Right lobe of liver (tissue), 6 donors: ENCODE measurements at regions not wholly inside any gene's neighbourhood (a gene's known extent, or its start where the extent isn't known, plus 50 kb on each side); places are given as distances from the start of the nearest gene placed in this dataset.

Experiments
- ATAC-seq, 4 donors: fragments of 200-7000 bp; cut with Tn5 transposase; one replicate each; pipeline ENCODE4 v1.9.1; 2020; ENCODE audit warnings: mild to moderate bottlenecking in 4 of 4, moderate library complexity in 4 of 4
- DNase-seq, 3 donors: peaks; one replicate each; pipeline ENCODE4 v3.0.0-alpha.2; 2020
- H3K27ac ChIP-seq, 3 donors: fragments of 200-600 bp; one replicate each; pipeline ENCODE4 v1.8.0; 2022
- H3K27me3 ChIP-seq, 2 donors: fragments of 200-600 bp; one replicate each; pipeline ENCODE4 v1.8.0; 2022
- H3K36me3 ChIP-seq, 4 donors: fragments of 200-600 bp; sonication (generic) in 1 of 4; one replicate each; pipeline versions ENCODE4 v1.5.1 to v1.8.0; 2017 to 2022; ENCODE audit warnings: control low read depth in 1 of 4
- H3K4me1 ChIP-seq, 4 donors: fragments of 200-600 bp; sonication (generic) in 1 of 4; one replicate each; pipeline versions ENCODE4 v1.5.1 to v1.8.0; 2017 to 2022; ENCODE audit warnings: control low read depth in 1 of 4
- H3K4me3 ChIP-seq, 3 donors: fragments of 200-600 bp; one replicate each; pipeline ENCODE4 v1.8.0; 2022
- H3K9me3 ChIP-seq, 4 donors: fragments of 200-600 bp; sonication (generic) in 1 of 4; one replicate each; pipeline versions ENCODE4 v1.5.1 to v1.8.0; 2017 to 2022; ENCODE audit warnings: control low read depth in 1 of 4
- POLR2A ChIP-seq: fragments of 450-650 bp; IDR thresholded peaks from one replicate; pipeline ENCODE4 v1.6.1; 2017; ENCODE audit warnings: antibody characterized with exemption, mild to moderate bottlenecking
- WGBS: methylation state at CpG from one replicate; pipeline ENCODE4 v1.1.6; 2018; ENCODE audit warnings: low coverage, low lambda C conversion rate; ENCODE audit not compliant: insufficient coverage; ENCODE audit errors: missing lambda C conversion rate; 5-methylcytosine and 5-hydroxymethylcytosine counted together
- intact Hi-C, 2 donors: fragments of 100-400 bp; cut with DNase I; formaldehyde crosslinking; loops; one replicate each; pipeline versions ENCODE4 v1.11.2 to v1.14.1; 2022
- TF ChIP-seq, protein P1 (sequence below), 4 donors: fragments of 200-600 bp in 3 of 4; fragments of 450-650 bp in 1 of 4; IDR thresholded peaks; one replicate each; pipeline versions ENCODE4 v1.5.1 to v1.8.0; 2016 to 2022; ENCODE audit warnings: antibody characterized with exemption in 4 of 4, mild to moderate bottlenecking in 2 of 4
- donor health status: DM: no; HTN: yes; CAD: no.
- donor health status: DM: no; HTN: no; CAD: no.
- donor health status: DM: no; HTN: no; CAD: no.
- donor health status: DM: no; HTN: yes; CAD: no.
- donor health status: DM: no; HTN: yes; CAD: no.

DNA sequence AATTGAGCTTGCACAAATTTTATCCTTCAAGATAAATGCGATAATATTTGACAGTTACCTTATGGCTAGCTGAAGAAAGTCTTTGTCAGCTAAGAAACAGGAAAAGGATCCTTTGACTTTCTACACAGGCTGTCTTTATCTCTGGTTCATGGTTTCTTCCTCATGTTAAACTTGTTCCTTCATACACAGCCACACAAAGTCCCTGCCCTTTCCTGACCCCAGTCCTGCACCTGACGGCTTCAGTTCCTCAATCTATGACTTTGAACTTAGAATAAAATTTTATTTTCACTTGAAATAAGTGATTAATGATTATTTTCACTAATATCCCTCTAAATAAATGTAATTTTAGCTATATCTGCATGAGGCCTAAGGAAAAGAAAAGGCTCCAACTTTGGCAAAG is 77.8 kb upstream of the PRSS1 start:
- intact Hi-C loops: no loop called here
- WGBS: 44% methylated on average over 2 of the region's 2 CpGs
- TF ChIP-seq, protein P1, sequence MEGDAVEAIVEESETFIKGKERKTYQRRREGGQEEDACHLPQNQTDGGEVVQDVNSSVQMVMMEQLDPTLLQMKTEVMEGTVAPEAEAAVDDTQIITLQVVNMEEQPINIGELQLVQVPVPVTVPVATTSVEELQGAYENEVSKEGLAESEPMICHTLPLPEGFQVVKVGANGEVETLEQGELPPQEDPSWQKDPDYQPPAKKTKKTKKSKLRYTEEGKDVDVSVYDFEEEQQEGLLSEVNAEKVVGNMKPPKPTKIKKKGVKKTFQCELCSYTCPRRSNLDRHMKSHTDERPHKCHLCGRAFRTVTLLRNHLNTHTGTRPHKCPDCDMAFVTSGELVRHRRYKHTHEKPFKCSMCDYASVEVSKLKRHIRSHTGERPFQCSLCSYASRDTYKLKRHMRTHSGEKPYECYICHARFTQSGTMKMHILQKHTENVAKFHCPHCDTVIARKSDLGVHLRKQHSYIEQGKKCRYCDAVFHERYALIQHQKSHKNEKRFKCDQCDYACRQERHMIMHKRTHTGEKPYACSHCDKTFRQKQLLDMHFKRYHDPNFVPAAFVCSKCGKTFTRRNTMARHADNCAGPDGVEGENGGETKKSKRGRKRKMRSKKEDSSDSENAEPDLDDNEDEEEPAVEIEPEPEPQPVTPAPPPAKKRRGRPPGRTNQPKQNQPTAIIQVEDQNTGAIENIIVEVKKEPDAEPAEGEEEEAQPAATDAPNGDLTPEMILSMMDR (IDR thresholded peaks at IDR 0.05): no peak
- no peak for TF ChIP-seq POLR2A

DNA sequence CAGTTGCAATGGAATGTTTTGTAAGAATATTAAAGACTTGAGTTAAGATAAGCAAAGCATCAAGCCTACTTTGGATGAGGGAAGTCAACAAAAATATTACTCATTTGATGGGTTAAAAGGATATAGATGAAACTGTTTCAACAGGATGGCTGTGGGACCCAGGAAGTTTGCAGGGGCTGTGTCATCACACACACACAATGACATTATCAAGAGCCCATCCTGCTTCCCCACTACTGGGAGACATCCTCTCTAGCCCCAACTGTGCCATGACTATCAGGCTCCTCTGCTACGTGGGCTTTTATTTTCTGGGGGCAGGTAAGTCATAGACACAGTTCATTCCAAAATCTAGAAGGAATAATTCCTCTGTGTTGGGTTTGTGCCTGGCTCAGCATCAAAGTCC is 78.8 kb upstream of the PRSS1 start:
- Histone ChIP-seq H3K9me3 (peaks cover 0 to under 1% (median 0%) of the 10 kb centered on the region in 4 donors), H3K36me3 (no peaks in the 10 kb centered on the region), H3K4me1 (no peaks in the 10 kb centered on the region), H3K27me3 (no peaks in the 10 kb centered on the region), H3K27ac (no peak overlapping the region), H3K4me3 (no peak overlapping the region)
- TF ChIP-seq, protein P1 (IDR thresholded peaks at IDR 0.05): no peak
- intact Hi-C loops: no loop called here
- no peak for DNase-seq
- ATAC-seq: no peak
- WGBS: 14% methylated on average over 1 of the region's 1 CpG

More for the DNA sequence above, 77.8 kb upstream of the PRSS1 start:
- Histone ChIP-seq H3K4me1 (no peaks in the 10 kb centered on the region), H3K36me3 (no peaks in the 10 kb centered on the region), H3K9me3 (peaks cover 0 to 6% (median 0%) of the 10 kb centered on the region in 4 donors), H3K27me3 (no peaks in the 10 kb centered on the region), H3K4me3 (no peak overlapping the region), H3K27ac (no peak overlapping the region)
- ATAC-seq: no peak
- no peak for DNase-seq

DNA sequence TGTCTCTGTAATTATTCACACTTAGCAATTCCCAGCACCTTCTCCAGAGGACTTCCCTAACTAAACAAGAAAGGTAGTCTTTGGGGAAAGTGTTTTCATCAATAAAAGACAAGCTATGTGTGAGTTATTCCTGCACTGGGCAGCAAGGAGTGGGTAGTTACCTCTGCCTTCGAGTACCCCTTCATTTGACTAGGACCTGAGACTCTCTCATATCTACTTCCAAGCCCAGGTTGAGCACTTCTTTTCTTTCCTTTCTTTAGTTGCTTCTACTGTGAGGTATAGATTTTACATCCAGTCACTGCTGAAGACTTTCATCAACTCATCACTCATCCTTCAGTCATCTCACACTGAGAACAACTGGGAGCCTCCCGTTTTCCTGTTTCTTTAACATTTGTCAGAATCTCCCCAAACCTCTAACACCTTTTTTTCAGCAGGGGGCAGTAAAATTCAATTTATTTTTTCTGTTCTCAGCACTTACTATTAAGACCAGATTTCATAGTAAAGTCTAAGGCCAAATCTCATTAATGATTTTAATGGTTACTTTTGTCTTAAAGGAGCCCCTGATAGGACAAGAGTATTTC is 80.1 kb upstream of the PRSS1 start:
- Histone ChIP-seq H3K4me3 (no peak overlapping the region), H3K4me1 (no peaks in the 10 kb centered on the region), H3K9me3 (no peaks in the 10 kb centered on the region), H3K27me3 (no peaks in the 10 kb centered on the region), H3K27ac (no peak overlapping the region), H3K36me3 (no peaks in the 10 kb centered on the region)
- 28% methylated on average over 2 of the region's 2 CpGs for WGBS
- no peak for DNase-seq
- no peak for ATAC-seq
- TF ChIP-seq POLR2A: no peak
- TF ChIP-seq, protein P1 (IDR thresholded peaks at IDR 0.05): peak; percentile 21 to 33 (median 23)
- intact Hi-C loops: no loop called here

DNA sequence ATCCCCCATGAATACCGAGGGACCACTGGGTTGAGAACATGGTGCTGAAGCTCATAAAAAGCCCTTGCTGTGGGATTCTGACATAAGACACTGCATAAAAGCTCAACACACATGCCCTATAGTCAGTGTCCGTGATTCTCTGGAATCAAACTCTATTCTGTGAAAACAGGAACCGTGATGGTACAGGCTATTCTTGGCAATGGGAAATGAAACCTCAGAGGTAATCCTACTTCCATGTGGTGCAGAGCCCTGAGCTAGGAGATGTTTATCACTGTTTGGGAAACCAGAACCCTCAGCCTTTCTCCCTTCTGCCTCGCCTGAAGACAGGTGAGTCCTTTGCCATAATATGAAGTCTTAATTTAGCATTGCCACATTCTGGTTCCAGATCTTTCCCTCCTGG is 80.8 kb upstream of the PRSS1 start:
- ATAC-seq (peak in 3 of 4 donors; percentile 17 to 39 (median 38)), DNase-seq (no peak)
- Histone ChIP-seq H3K27me3 (no peaks in the 10 kb centered on the region), H3K36me3 (no peaks in the 10 kb centered on the region), H3K4me3 (no peak overlapping the region), H3K9me3 (no peaks in the 10 kb centered on the region), H3K4me1 (no peaks in the 10 kb centered on the region), H3K27ac (no peak overlapping the region)
- 30% methylated on average over 4 of the region's 4 CpGs for whole genome bisulfite sequencing
- no peak for TF ChIP-seq POLR2A
- TF ChIP-seq, protein P1 (IDR thresholded peaks at IDR 0.05): no peak
- intact Hi-C loops: no loop called here

DNA sequence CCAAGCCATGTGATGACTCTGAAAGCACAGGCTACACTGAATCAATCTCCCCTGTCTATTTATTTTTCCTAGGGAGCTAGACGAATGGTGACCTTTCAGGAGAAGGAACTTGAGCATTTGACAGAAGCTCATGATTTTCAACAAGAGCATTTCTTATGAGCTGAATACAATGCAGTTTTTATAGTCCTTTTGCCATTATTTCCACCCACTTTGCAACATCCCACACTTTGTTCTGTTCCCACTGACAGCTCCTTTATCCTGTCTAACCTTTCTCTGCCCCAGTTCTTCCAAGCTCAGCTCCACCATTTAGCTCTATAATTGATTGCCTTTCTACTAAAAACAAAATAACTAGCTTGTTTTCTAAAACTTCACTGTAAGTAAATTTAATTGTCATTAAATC is 91.9 kb upstream of the PRSS1 start:
- intact Hi-C loops: no loop called here
- H3K27me3 ChIP-seq: no peaks in the 10 kb centered on the region
- no peak overlapping the region for H3K4me3 ChIP-seq
- no peak for DNase-seq
- H3K27ac ChIP-seq: no peak overlapping the region
- no peaks in the 10 kb centered on the region for H3K36me3 ChIP-seq
- 10% methylated on average over 1 of the region's 1 CpG for WGBS
- no peaks in the 10 kb centered on the region for H3K9me3 ChIP-seq
- ATAC-seq: no peak
- H3K4me1 ChIP-seq: no peaks in the 10 kb centered on the region
- TF ChIP-seq, protein P1 (IDR thresholded peaks at IDR 0.05): no peak
- no peak for TF ChIP-seq POLR2A
